HTR-8/SVneo (cell line): ENCODE measurements at regions not wholly inside any gene's neighbourhood (a gene's known extent, or its start where the extent isn't known, plus 50 kb on each side); places are given as distances from the start of the nearest gene placed in this dataset.

Source experiments
- DNase-seq: peaks from one replicate; pipeline ENCODE4 v3.0.0; 2011; ENCODE audit warnings: low spot score, mixed read lengths; ENCODE audit not compliant: insufficient read length
- FAIRE-seq: peaks from 2 replicates; lab custom pipeline; 2011; peaks lifted over from hg19 to GRCh38; lab: Jason Lieb, UNC

DNA sequence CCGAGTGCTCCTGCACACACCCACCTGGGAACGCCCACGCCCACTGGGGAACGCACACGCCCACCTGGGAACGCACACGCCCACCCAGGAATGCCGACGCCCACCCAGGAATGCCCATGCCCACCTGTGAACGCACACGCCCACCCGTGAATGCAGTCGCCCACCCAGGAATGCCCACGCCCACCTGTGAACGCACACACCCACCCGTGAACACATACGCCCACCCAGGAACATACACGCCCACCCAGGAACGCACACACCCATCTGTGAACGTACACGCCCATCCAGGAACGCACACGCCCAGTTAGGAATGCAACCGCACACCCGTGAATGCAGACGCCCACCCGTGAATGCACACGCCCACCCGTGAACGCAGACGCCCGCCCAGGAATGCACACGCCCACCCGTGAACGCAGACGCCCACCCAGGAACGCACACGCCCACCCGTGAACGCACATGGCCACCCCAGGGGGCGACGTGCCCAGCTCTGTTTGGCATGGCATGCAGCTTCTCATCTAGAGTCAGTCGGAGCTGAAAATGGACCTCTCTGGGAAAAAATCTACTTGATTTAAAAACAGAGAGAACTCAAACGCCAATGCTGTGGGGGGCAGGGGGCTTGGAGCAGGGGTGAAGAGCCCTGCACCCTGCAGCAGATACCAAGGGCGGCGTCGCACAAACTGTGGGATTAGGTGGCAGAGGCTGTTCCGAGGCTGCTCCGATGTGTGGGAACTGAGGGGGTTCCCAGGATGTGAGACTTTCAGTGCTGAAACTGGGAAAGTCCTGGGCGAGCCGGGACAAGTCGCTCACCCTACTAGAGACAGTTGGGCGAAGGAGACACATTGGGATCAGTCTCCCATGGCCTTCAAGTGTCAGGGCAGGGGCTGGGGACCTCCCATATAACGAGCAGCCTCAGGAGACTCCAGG, 83.3 kb downstream of the MYEOV start:
- FAIRE-seq (peak; percentile 82), DNase-seq (no peak)

DNA sequence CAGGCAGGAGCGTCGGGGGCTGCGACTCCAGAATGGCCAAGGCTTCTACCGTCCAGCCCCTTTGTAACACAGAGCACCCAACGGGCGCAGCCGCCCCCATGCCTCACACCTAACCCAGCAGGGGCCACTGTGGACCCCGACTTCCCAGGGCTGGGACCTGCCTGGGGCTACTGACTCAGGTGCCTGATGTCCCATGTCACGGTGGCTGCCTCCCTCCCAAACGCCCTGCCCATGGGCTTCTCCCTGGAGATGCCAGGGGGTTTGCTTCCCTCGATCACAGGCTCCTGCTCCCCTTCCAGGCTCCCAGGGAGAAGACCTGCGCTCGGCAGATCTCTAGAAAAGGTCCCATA, 84.0 kb downstream of the MYEOV start:
- DNase-seq (no peak), FAIRE-seq (no peak)

DNA sequence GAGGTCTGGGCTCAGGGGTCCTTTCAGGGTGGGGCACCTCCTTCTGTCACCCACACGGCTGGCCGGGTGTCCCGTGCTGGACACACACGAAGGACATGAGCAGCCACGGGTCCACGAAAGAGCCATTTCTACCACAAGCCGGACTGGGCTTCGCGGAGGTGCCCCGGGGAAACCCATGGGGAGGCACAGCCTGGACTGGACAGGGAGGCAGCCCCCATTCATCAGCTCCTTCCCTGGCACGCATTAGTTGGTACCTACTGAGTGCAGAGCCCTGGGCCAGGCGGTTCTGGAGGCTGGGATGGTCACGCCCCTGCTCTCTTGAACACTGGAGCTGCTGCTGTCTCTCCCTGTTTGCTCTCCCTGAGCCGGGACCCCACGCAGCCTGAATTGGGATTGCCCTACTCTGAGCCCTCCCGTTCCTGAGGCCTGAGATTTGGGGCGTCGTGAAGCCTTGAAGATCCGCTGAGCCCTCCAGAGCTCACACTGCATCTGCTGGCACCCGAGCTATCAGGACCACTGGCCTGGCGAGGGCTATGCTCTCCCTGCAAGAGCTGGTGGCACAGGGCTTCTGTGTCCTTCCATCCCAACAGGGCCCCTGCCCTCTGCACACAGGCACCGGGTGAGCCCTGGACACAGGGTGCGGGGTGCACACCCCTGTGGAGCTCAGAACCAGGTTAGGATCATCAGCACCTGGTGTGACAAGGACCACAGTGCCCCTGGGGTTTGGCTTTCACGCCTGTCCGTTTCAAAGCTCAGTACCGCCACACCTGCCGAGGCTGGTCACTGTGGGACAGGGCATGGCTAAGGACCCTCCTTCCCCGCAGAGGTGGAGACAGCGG, 84.6 kb downstream of the MYEOV start:
- DNase-seq (no peak), FAIRE-seq (no peak)

DNA sequence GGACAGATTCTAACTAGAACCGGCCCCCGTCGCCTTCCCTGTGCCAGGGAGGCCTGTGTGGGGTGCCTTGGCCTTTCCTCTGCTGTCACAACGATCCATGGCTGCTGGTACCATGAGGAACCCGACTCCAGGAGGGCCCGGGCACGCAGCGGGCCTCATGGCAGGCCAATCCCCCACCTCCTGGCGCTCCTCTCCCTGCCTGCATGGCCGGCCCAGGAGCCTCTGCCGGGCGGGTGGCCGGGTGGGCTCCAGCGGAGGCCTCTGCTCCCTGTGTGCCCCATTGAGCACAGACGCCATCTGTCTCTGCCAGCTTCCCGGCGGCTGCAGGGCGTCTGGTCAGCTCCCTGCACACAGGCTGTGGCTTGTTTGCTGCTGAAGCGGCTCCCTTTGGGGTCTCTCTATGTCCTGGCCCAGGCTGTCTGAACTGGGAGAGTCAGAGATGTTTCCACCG, 86.5 kb downstream of the MYEOV start:
- DNase-seq (no peak), FAIRE-seq (no peak)

DNA sequence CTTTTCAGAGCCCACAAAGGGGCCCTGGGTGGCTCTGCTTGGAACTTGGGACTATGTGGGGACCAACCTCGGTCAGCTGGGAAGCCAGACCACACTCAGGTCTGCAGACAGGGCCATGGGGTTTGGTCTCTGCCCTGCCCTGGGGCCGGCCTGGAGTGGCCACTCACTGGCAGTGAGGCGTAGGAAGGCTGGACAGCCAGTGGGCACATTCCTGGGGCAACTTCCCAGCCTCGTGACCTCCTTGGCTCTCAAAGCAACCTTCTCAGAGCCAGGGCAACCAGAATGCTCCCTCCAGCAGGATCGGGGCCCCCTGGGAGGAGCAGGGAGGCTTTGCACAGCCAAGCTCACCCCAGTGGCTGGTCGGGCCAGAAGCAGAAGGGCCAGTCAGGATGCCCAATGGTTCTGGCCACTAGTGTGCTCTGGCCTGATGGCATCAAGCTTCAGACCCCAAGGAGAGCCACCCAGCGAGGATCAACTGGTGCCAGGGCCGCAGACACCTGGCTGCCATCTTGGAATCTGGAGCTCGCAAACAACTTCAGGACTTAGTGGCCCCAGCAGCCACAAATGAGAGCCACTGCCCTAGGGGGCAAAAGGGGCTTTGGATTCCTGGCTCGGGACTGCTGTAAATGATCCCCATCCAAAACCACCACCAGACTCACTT, 87.1 kb downstream of the MYEOV start:
- FAIRE-seq (no peak), DNase-seq (no peak)

DNA sequence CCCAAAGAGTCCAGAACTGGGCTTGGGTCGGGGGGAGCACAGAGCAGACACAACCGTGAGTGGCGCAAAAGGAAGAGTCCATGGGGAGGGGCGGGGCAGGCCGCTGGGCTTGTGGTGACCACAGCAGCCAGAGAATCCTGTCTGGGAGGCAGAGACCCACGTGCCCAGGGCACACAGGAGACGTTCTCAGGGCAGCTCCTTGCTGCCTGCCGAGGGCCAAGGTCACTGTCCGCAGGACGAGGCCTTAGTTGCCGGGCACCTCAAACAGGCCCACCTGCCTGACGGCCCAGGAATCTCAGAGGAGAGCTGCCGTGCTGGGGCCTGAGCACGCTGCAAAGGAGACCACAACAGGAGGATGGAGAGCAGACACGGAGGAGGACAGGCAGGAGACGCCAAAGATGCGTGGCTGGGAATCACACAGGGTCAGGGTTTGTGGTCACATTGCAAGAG, 87.8 kb downstream of the MYEOV start:
- DNase-seq (no peak), FAIRE-seq (no peak)

DNA sequence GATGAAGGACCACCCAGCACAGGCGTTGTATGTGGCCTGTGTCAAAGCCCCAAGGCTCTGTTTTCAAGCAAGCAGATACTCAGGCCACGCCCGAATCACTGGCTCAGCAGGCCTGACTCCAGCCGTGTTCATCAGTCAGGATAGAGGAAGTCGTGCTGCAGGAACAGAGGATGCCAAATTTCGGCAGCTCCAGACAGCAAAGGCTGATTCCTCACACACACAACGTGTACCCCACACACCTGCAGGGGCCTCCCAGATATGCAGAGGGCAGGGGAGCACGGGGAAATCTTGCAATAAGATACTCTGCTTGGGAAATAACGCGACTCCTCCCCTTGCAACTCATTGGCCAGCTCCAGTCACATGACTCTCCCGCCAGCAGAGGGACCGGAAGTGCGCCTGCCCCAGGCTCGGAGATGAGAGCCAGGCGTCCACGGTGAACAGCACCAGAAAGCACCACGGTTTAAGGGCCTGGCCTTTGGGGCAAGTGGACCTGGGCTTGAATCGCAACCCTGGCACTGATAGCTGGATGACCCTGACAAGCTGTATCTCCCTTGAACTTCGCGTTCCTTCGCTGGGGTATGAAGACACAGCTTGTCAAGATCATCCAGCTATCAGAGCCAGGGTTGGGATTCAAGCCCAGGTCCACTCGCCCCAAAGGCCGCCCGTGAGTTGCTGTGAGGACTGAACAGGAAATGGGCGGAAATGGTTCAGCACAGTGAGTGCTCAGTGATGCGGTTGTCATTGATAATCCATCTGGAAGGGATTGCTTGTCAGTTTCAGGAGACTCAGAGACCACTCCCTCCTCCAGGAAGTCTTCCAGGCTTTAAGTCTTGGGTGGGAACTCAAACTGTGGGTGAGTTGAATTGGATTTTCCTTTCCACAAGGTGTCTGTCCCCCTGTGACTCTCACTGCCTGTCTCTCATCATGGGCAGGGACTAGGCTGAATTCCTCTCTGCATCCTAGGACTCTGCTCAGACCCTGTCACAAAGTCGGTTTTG, 88.5 kb downstream of the MYEOV start:
- FAIRE-seq (no peak), DNase-seq (no peak)

DNA sequence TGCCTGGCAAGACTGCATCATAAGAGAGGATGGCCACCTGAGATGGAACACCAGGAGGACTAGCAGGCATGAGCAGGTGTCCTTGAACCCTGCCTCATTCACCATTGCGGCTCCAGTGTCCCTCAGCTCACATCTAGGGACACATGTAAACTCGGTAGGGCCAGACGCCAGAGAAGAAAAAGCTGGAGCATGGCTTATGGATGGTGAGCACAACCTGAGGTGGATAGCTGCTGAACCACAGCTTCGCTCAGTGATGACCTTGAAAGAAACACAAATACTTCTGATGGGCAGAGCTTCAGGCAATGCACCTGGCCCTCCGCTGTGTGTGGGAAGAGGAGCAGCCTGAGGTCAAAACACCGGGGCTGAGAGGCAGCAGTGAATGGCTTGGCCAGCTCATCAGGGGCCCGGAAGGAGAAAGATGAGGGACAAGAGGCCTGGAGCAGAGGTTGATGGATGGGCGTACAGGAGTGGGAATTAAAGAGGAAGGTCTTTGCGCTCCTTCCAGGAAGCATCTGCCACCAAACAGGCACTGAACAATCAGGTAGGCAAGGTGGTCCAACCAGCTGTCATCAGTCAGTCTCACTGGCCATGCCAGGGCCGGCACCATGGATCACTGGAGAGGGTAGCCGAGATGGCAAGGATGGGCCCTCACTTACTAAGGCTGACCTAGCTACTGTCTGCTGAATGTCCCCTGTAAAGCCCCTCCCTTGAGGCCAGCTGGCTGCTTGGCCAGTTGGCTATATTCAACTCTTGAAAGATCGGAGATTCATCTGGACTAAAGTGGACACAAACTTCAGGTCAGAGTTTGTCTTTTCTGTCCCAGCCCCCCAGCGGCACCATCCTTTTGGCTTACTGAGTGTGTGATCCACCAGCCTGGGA, 89.7 kb downstream of the MYEOV start:
- no peak for FAIRE-seq
- DNase-seq = no peak

DNA sequence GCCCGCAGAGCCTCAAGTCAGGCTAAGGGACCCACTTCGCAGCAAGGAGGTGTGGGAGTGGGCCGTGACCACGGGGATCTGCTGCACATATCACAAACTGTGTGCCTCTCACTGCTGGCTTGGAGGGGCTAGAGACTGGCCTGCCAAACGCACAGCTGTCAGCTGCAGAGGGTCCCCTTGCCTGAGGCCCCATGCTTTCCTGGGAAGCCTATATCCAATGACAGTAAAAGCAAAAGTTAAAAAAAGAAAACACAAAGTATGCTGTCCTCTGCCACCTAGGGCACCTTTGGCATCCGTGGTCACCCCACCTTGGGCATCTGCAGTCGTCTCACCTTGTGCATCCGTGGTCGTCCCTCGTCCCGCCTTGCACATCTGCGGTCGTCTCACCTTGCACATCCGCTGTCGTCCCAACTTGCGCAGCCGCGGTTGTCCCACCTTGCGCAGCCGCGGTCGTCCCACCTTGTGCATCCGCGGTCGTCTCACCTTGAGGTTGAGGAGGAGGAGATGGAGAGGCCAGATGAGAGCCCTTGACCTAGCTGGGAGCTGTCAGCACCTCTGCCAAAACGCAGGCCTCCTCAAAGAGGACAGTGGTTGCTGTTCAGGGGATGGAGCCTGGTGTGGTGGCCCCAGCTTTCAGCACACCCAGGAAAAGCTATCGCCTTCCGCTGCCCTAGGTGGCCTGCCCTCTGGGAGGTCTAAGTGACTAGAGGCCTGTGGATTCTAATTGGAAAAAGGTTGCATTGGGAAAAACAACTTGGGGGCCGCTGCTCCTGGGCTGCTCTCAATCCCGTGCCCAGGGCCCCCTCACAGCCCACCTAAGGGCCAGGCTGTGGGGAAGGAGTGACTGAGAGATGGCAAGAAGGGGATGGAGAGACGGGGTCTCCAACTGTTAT, 90.5 kb downstream of the MYEOV start:
- no peak for FAIRE-seq
- DNase-seq = no peak

DNA sequence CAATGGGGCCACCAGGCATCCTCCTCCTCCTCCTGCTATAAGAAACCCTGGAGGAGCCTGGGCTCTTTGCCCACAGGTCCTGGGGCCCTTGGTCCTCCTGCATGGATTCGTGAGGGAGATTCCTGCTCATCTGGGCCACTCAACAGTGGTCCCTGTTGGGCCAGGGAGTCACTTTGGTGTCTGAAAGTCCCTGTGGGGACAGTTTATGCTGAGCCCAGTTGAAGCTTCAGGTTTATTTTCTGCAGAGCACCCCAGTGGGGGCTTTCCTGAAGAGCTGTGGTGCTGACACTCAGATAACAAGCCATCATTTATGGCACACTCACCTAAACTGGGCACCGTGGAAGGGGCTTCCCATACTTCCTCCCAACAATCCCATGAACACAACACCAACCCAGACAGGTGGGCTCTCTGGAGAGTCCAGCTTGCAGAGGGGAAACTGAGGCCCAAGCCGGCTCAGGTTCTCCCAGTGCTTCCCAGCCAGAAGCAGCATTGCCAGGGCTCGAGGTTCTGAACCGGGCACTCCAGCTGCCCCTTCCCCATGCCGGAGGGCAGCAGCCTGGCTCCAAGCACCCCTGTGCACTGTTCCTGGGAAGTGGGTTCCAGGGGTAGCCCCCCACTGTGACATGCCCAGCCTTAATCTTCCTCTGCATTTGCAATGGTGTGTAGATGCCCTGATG, 91.3 kb downstream of the MYEOV start:
- DNase-seq = no peak
- no peak for FAIRE-seq

DNA sequence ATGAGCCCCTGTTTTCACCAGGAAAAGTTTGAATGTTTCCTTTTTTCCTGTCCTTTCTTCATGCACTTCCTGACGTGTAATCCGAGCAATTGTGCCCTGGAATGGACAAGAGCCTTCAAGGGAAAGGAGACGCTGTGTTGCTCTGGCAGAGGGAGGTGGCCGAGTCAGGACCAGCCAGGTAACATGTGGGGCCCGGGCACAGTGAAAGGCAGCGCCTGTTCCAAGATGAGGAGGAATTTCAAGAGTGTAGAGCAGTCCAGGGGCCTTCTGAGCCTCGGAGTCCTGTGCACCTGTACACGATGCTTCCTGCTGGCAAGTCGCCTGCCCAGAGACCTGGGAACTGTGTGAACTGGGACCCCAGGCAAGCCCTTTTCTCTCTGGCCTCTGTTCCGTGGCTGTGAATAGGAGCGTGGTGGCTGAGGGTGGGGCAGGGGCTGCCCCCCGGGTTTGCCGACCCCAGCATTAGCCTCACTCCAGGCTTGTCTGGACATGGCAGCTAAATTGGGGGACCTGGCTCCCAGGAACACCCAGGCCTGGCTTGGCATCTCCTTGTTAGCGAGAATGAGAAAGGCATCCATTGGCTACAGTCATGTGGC, 92.0 kb downstream of the MYEOV start:
- DNase-seq (no peak), FAIRE-seq (no peak)

DNA sequence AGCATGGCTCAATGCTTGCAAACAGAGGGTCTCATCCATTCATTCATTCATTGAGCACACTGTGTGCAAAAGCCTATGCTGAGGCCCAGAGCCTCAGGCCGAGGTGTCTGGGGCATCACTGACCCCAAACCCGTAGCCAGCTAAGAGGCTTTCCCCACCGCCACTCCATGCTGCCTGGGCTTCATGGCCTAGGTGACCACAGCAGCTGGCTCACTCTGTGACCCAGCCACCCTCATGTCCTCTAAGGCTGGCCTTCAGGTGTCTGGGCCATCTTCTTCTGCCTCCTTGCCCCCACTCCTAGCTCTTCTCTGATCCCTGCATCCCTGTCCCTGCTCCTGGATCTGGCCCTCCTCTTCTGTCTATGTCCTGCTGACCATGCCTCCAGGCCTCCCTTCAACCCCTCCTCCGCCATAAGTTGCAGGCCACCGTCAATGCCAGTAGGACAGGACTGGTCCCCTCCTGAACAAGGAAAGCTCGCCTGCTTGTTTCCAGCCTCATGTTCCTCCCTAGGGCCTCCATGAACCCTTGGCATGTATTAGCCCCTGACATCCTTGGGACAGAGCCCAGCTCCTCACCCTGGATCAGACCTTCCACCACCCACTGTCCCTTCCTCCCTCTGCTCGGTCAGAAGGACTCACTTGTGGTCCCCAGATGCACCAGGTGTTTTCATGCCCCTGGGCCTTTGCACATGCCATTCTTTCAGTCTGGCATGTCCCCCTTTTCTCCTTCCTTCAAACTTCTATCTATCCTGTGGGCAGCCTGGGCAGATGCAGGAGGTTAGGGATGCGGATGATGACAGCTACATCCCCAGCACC, 92.8 kb downstream of the MYEOV start:
- DNase-seq (no peak), FAIRE-seq (no peak)

DNA sequence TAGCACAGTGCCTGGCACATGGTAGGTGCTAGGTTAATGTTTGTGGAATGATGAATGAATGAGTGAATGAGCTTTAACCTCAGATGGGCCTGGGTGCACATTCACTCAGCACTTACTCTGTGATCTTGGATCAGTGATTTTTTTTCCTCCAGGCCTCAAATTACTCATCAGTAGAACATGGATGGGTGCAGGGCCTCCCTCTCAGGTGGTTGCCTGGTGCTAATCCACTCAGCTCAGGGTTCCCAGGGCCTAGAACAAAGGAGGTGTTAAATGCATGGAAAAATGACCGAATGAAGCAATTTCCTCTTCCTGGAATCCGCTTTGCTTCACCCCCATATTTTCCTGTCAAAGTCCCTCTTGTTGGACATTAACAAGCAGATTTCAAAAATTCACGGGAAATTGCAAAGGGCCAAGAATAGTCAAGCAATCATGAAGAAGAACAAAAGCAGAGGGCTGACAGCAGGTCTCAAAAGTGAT, 93.5 kb downstream of the MYEOV start:
- no peak for FAIRE-seq
- no peak for DNase-seq

DNA sequence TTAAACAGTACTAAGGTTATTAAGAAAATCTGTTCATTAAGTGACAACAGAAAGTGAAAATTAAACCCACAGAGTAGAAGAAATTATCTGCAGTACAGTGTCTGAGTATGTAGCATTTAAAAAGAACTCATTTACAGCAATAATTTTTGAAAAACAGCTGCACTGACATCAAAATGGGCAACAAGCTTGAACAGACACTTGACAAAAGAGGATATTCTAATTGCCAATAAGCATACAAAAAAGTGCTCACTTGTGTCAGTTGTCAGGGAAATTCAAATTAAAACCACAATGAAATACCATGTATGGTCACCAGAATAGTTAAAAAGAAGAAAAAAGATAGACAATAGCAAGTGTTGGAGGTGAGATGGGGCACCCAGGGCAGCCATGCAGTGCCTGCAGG, 93.3 kb upstream of the LINC01488 start:
- FAIRE-seq = no peak
- no peak for DNase-seq

DNA sequence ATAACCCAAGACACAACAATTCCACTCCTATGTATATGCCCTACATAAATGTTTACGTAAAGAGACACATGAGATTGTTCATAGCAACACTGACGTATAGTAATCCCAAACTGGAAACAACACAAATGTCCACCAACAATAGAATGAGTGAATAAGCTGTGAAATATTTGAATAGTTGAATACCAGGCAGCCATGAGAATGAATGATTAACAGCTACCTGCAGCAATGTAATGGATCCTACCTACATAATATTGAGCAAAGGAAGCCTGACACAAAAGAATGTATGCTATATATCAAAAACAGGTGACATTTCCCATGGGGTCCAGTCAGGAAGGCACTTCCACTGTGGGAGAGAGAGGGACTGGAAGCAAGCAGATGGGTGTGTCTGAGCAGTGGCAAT, 92.8 kb upstream of the LINC01488 start:
- FAIRE-seq = no peak
- no peak for DNase-seq

DNA sequence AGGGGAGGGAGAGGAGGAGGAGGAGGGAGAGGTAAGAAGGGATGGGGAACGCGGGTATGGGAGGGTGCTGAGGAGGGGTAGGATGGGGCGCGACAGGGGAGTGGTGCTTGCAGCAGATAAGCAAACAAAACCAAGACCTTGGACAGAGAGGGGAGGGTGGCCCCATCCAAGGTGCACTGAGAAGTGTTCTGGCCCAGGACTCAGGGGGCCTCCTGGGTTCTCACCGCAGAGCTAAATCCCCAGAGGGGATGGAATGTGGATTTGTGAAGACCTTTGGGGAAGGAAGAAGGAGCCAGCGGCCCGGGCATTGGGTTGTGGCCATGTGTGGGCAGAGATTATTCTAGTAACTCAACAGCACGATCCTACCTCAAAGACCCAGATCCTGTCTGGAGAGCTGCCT, 90.9 kb upstream of the LINC01488 start:
- DNase-seq (no peak), FAIRE-seq (no peak)
